Aorta (tissue), 5 donors: ENCODE measurements at regions not wholly inside any gene's neighbourhood (a gene's known extent, or its start where the extent isn't known, plus 50 kb on each side); places are given as distances from the start of the nearest gene placed in this dataset.
"Not testable (repeated sequence)": the region's sequence is repeated elsewhere in the genome, so short reads cannot be mapped to it uniquely, and the experiment has no call there.

ENCODE experiments used
- ATAC-seq: fragments of 200-7000 bp; cut with Tn5 transposase; one replicate; pipeline ENCODE4 v1.9.1; 2022; ENCODE audit warnings: moderate library complexity; ENCODE audit not compliant: low FRiP score
- DNase-seq, 2 donors: peaks; one replicate each; pipeline ENCODE4 v3.0.0-alpha.2; 2020
- H3K27ac ChIP-seq, 2 donors: one replicate each; pipeline ENCODE4 v1.5.1; 2013; ENCODE audit warnings: low read length in 2 of 2, mild to moderate bottlenecking in 2 of 2, moderate library complexity in 2 of 2, control low read depth in 1 of 2, inconsistent platforms in 1 of 2, low read depth in 1 of 2
- H3K27me3 ChIP-seq, 2 donors: one replicate each; pipeline ENCODE4 v1.6.1; 2013; ENCODE audit warnings: control low read depth in 1 of 2, low read length in 1 of 2, mild to moderate bottlenecking in 1 of 2, moderate library complexity in 1 of 2; ENCODE audit not compliant: insufficient read depth in 2 of 2, control insufficient read depth in 1 of 2
- H3K36me3 ChIP-seq, 2 donors: one replicate each; pipeline ENCODE4 v1.6.1; 2013; ENCODE audit warnings: control low read depth in 1 of 2, low read length in 1 of 2, mild to moderate bottlenecking in 1 of 2; ENCODE audit not compliant: insufficient read depth in 2 of 2, control insufficient read depth in 1 of 2
- H3K4me1 ChIP-seq, 2 donors: one replicate each; pipeline ENCODE4 v1.6.1; 2013; ENCODE audit warnings: low read length in 2 of 2, control low read depth in 1 of 2, mild to moderate bottlenecking in 1 of 2, moderate library complexity in 1 of 2; ENCODE audit not compliant: insufficient read depth in 2 of 2, control insufficient read depth in 1 of 2
- H3K4me3 ChIP-seq, 2 donors: one replicate each; pipeline ENCODE4 v1.5.1; 2013; ENCODE audit warnings: low read length in 2 of 2, control low read depth in 1 of 2, mild to moderate bottlenecking in 1 of 2
- H3K9me3 ChIP-seq: one replicate; pipeline ENCODE4 v1.6.1; 2013; ENCODE audit warnings: mild to moderate bottlenecking, low read length; ENCODE audit not compliant: control insufficient read depth
- WGBS, 2 donors: extraction: QIAGEN DNeasy Blood & Tissue Kit; methylation state at CpG; one replicate each; pipeline ENCODE4 v1.1.7; 2013; 5-methylcytosine and 5-hydroxymethylcytosine counted together
- intact Hi-C, 2 donors: fragments of 100-400 bp; cut with DNase I; formaldehyde crosslinking; loops; one replicate each; pipeline versions ENCODE4 v1.14.2 to v1.15.0; 2022
- donor health status: healthy with polysubstance abuse.
- donor health status: Bipolar disorder and iron deficiency.
- donor health status: DM: no; HTN: no; CAD: no.
- donor health status: DM: no; HTN: no; CAD: no.
- donor health status: DM: yes; HTN: yes; CAD: no.

- ATAC-seq = no peak
- intact Hi-C loops = no loop called here
- WGBS, 2 donors = 55 to 68% methylated on average over 2 of the region's 2 CpGs
Observed at GRCh38 chr6:117761610-117762009, 86.3 kb downstream of the NUS1 start.

GRCh38 chr6:117771403-117771802 is 96.1 kb downstream of the NUS1 start:
- no peak overlapping the region for H3K27ac ChIP-seq
- H3K27me3 ChIP-seq = no peaks in the 10 kb centered on the region
- intact Hi-C loops = no loop called here
- H3K36me3 ChIP-seq = no peaks in the 10 kb centered on the region
- peaks cover 4% of the 10 kb centered on the region for H3K9me3 ChIP-seq
- ATAC-seq = no peak
- no peaks in the 10 kb centered on the region for H3K4me1 ChIP-seq
- H3K4me3 ChIP-seq = no peak overlapping the region
- no peak for DNase-seq
- WGBS, 2 donors = 66 to 71% methylated on average over 2 of the region's 2 CpGs

More at GRCh38 chr6:117761610-117762009, 86.3 kb downstream of the NUS1 start:
- Histone ChIP-seq H3K27ac (no peak overlapping the region), H3K4me3 (no peak overlapping the region), H3K4me1 (no peaks in the 10 kb centered on the region), H3K27me3 (no peaks in the 10 kb centered on the region), H3K9me3 (peaks cover 3% of the 10 kb centered on the region), H3K36me3 (no peaks in the 10 kb centered on the region)
- DNase-seq = no peak

GRCh38 chr6:117776441-117776840 is 101.2 kb downstream of the NUS1 start:
- no peak for ATAC-seq
- Histone ChIP-seq H3K4me1 (no peaks in the 10 kb centered on the region), H3K27ac (no peak overlapping the region), H3K4me3 (no peak overlapping the region), H3K27me3 (no peaks in the 10 kb centered on the region), H3K36me3 (no peaks in the 10 kb centered on the region), H3K9me3 (no peaks in the 10 kb centered on the region)
- no peak for DNase-seq
- intact Hi-C loops = no loop called here
- WGBS, 2 donors = 38 to 43% methylated on average over 3 of the region's 3 CpGs

- no peaks in the 10 kb centered on the region for H3K36me3 ChIP-seq
- WGBS, 2 donors = 69 to 82% methylated on average over 3 of the region's 3 CpGs
- intact Hi-C loops = no loop called here
- peaks cover 2% of the 10 kb centered on the region for H3K9me3 ChIP-seq
- no peaks in the 10 kb centered on the region for H3K27me3 ChIP-seq
- ATAC-seq = no peak
- no peak overlapping the region for H3K27ac ChIP-seq
- H3K4me1 ChIP-seq = no peaks in the 10 kb centered on the region
- H3K4me3 ChIP-seq = no peak overlapping the region
- no peak for DNase-seq
Observed at GRCh38 chr6:117781550-117781949, 106.3 kb downstream of the NUS1 start.

- ATAC-seq = no peak
- H3K4me1 ChIP-seq = no peaks in the 10 kb centered on the region
- 63 to 71% methylated on average over 5 of the region's 5 CpGs for WGBS, 2 donors
- no peaks in the 10 kb centered on the region for H3K36me3 ChIP-seq
- H3K27ac ChIP-seq = no peak overlapping the region
- intact Hi-C loops = no loop called here
- H3K4me3 ChIP-seq = no peak overlapping the region
- peaks cover 2% of the 10 kb centered on the region for H3K9me3 ChIP-seq
- H3K27me3 ChIP-seq = no peaks in the 10 kb centered on the region
- DNase-seq = no peak
Observed at GRCh38 chr6:117783279-117783678, 108.0 kb downstream of the NUS1 start.

- H3K36me3 ChIP-seq = no peaks in the 10 kb centered on the region
- intact Hi-C loops = no loop called here
- no peak for DNase-seq
- peaks cover 4% of the 10 kb centered on the region for H3K9me3 ChIP-seq
- no peak for ATAC-seq
- no peaks in the 10 kb centered on the region for H3K4me1 ChIP-seq
- no peak overlapping the region for H3K27ac ChIP-seq
- H3K4me3 ChIP-seq = no peak overlapping the region
- H3K27me3 ChIP-seq = no peaks in the 10 kb centered on the region
- 75 to 82% methylated on average over 3 of the region's 3 CpGs for WGBS, 2 donors
Observed at GRCh38 chr6:117791012-117791411, 115.7 kb downstream of the NUS1 start.

- DNase-seq = no peak
- WGBS, 2 donors = 46 to 63% methylated on average over 1 of the region's 1 CpG
- Histone ChIP-seq H3K4me3 (no peak overlapping the region), H3K4me1 (no peaks in the 10 kb centered on the region), H3K27ac (no peak overlapping the region), H3K27me3 (no peaks in the 10 kb centered on the region), H3K36me3 (no peaks in the 10 kb centered on the region), H3K9me3 (peaks cover 2% of the 10 kb centered on the region)
- intact Hi-C loops = no loop called here
- ATAC-seq = no peak
Observed at GRCh38 chr6:117795234-117795633, 111.8 kb upstream of the SLC35F1 start.

- H3K4me3 ChIP-seq, H3K27me3 ChIP-seq, H3K4me1 ChIP-seq, intact Hi-C loops, H3K36me3 ChIP-seq, ATAC-seq, H3K9me3 ChIP-seq, DNase-seq, H3K27ac ChIP-seq: not testable (repeated sequence)
- 92 to 94% methylated on average over 2 of the region's 2 CpGs for WGBS, 2 donors
Observed at GRCh38 chr6:117798819-117799218, 108.2 kb upstream of the SLC35F1 start.

GRCh38 chr6:117810269-117810668 is 96.8 kb upstream of the SLC35F1 start:
- Histone ChIP-seq H3K36me3 (no peaks in the 10 kb centered on the region), H3K27me3 (no peaks in the 10 kb centered on the region), H3K9me3 (no peaks in the 10 kb centered on the region), H3K27ac (no peak overlapping the region), H3K4me3 (no peak overlapping the region), H3K4me1 (no peaks in the 10 kb centered on the region)
- DNase-seq (peak in 1 of 2 donors; percentile 36), ATAC-seq (no peak)
- 77 to 82% methylated on average over 6 of the region's 6 CpGs for WGBS, 2 donors
- intact Hi-C loops = no loop called here
